NCI-H69 (cell line): ENCODE measurements at regions not wholly inside any gene's neighbourhood (a gene's known extent, or its start where the extent isn't known, plus 50 kb on each side); places are given as distances from the start of the nearest gene placed in this dataset.
"Not testable (repeated sequence)": the region's sequence is repeated elsewhere in the genome, so short reads cannot be mapped to it uniquely, and the experiment has no call there.

Experiments used
- DNase-seq: peaks from one replicate; lab custom pipeline; 2025; lab: John Stamatoyannopoulos, UW

DNA sequence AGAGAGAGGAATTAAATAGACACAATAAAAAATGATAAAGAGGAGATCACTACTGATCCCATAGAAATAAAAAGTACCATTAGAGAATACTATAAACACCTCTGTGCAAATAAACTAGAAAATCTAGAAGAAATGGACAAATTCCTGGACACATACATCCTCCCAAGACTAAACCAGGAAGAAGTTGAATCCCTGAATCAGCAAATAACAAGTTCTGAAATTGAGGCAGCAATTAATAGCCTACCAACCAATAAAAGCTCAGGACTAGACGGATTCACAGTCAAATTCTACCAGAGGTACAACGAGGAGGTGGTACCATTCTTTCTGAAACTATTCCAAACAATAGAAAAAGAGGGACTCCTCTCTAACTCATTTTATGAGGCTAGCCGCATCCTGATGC, 862.7 kb upstream of the NRXN1 start:
- DNase-seq, result not testable (repeated sequence)

DNA sequence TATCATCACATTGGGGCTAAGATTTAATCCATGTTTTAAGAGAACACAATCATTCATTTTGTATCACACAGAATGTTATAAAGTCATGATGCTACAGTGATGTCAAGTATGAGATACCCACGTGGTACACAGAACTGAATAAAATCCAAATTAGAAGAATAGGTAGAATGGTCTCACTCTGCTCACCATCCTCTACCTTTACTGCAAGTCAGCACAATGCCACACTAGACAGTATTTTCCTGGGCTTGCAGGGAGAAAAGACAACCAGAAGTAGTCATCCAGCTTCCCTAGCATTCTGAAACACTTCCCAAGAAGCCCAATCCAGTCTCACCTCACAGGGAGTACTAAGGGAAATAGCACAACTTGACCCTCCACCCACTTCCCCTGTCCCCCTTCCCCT, 856.2 kb upstream of the NRXN1 start:
- DNase-seq, result no peak

DNA sequence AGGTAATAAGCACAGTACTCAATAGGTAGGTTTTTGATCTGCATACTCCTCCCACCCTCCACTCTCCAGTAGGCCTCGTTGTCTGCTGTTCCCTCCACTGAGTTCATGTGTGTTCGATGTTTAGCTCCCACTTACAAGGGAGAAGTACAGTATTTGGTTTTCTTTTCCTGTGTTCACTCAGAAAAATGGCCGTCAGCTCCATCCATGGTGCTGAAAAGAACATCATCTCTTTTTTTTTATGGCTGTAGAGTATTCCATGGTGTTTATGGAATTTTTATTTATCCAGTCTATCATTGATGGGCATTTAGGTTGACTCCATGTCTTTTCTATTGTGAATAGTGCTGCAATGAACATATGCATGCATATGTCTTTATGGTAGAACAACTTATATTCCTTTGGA, 849.7 kb upstream of the NRXN1 start:
- no peak for DNase-seq

DNA sequence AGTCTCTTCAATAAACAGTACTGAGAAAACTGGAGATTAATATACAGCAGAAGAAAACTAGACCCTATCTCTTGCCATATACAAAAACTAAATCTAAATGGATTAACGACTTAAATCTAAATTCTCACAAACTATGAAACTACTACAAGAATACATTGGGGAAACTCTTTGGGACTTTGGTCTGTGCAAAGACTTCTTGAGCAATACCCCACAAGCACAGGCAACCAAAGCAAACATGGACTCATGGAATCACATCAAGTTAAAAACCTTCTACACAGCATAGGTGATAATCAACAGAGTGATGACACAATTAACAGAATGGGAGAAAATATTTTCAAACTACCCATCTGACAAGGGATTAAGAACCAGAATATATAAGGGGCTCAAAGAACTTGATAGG, 848.2 kb upstream of the NRXN1 start:
- DNase-seq, result no peak

DNA sequence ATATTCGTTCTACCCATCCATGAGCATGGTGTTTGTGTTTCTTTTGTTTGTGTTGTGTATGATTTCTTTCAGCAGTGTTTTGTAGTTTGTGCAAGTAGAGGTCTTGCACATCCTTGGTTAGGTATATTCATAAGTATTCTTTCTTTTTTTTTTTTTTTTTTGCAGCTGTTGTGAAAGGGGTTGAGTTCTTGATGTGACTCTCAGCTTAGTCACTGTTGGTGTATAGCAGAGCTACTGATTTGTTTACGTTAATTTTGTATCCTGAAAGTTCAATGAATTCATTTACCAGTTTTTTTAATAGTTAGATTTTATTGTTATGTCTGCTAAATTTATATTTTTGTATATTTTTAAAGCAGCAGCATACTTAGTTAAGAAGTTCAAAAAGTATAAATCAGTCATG, 834.4 kb upstream of the NRXN1 start:
- DNase-seq, result no peak

DNA sequence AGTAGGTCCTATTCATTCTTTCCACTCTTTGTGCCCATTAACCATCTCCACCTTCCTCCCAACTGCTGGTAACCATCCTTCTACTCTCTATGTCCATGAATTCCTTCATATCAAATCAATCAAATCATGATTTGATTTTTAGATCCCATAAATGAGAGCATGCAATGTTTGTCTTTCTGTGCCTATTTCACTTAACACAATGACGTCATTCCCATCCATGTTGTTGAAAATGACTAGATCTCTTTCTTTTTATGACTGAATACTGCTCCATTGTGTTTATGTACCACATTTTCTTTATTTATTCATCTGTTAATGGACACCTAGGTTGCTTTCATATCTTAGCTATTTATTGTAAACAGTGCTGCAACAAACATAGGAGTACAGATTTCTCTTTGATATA, 827.3 kb upstream of the NRXN1 start:
- DNase-seq, result no peak

DNA sequence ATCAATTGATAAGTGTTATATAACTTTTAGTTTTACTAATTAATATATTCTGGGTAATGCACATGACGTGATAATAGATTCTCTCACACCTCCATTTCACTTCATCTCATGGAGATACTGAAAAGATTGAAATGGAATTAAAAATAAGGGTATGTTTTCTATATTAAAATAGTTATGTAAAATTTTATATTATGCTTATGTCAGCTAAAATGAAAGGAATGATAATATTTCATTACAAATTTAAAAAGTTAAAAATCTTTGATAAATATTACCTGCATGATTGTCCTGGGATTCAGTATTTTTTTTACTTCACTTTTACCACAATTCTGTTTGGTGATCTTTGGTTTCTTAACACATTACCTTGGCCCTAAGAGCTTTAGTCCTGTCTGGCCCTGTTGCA, 823.8 kb upstream of the NRXN1 start:
- DNase-seq, result no peak

DNA sequence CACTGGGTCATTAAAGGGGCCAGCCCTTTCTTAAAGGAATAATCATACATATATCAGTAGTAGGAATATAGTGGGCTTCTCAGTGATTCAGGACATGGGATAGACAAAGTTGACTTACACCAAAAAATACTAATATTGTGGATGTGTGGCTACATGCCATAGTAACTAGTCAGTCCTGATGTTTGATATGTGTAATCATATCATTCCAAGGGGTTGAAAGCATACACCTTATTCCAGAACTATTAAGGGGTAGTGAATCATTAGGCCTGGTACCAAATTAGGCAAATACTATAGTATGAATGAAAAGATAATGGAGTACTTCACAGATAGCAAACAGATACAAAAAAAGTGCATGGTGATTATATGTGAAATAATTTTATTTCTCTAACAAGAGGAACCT, 814.9 kb upstream of the NRXN1 start:
- no peak for DNase-seq

GRCh38 chr2:51846018-51846417, 814.1 kb upstream of the NRXN1 start:
- DNase-seq, result no peak

DNA sequence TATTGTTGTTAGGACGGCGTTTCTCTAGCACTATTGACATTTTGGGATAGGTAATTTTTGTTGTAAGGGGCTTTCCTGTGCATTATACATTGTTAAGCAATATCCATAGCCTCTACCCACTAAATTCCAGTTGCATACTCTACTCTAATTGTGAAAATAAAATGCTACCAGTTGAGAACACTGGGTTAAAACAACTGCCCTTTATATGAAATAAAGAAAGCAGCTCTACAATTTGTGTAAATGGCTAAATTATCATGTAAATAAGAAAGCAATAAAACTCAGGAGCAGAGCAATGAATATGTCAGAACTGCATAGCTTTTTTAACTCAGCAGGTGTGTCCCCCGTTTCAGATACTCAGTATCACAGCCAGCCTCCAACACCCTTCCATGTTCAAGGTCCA, 812.7 kb upstream of the NRXN1 start:
- no peak for DNase-seq

DNA sequence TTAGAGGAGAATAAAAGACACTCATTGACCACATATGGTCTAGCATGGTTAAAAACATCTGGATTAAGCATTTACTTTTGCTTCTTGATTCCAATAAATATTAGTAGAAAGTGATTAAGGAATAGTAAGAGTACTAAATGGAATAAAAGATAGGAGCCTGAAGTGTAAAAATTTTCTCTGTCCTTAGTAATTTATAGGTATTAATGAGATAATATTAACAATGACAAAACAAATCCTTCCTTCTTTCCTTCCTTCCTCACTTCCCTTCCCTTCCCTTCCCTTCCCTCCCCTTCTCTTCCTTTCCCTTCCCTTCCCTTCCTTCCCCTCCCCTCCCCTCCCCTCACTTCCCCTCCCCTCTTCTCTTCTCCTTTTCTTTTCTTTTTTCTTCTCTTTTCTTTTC, 797.5 kb upstream of the NRXN1 start:
- no peak for DNase-seq

GRCh38 chr2:51825823-51826222, 793.9 kb upstream of the NRXN1 start:
- DNase-seq, result no peak

DNA sequence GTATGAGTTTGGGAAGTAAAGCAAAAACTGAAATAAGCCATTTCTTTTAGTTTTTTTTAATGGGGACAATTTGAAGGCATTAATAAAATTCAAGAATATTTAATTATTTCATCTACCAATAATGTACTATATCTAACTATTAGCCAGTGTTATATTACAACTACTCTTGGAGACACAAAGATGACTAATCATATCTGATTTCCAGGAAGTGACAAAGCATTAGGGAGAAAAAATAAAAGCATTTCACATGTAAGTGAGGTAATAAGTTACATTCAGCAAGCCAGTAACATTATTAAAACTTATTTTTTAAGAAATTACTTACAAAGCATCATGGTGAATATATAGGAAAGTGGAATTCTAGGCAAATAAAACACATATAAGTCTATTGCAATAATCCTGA, 781.3 kb upstream of the NRXN1 start:
- DNase-seq, result no peak

DNA sequence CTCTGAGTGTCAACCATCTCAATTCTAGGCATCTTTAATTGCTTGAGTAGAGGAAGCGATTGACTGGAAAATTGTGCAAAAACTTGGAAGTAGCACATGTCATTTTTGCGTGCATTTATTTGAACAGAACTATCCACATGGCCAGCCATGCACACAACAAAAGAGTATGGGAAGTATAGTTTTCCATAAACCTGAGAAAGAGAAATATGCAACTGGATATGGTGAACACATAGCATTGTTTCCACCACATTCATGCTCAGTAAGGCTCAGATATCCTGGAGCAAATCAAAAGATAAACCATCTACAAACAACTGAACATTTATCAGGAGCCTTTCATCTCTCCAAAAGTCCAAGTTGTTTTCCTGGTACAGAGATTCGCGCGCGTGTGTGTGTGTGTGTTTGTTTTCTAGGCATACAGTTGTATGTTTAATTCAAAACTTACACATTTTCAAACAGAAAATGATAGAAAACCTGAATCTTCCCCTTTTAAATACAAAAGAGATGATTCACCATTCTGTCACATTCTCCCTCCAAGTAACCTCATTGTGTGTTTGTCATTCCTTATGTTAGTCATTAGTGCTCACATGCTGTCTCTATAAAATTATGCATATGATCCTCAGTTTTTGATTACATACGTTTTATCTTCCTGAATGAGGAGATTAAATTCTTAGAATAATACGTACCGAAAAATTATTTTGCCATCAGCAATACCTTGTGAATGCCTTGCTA, 780.4 kb upstream of the NRXN1 start:
- DNase-seq, result no peak

- DNase-seq, result no peak
Observed at GRCh38 chr2:51810197-51810596, 778.3 kb upstream of the NRXN1 start.

DNA sequence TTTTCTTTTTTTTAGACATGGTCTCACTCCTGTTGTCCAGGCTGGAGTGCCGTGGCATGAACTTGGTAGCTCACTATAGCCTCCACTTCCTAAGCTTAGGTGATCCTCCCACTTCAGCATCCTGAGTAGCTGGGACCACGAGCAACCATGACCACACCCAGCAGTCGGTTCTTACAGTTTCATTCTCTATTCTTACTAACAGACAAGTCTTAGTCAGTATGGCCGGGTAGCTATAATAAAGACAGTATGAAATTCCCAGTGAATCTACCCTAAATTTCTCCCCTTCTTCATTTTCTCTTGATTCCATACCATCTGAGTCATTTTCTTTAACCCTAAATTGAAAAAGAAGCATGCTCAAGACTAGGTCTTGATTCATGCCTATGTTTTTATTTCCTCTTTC, 775.3 kb upstream of the NRXN1 start:
- no peak for DNase-seq

DNA sequence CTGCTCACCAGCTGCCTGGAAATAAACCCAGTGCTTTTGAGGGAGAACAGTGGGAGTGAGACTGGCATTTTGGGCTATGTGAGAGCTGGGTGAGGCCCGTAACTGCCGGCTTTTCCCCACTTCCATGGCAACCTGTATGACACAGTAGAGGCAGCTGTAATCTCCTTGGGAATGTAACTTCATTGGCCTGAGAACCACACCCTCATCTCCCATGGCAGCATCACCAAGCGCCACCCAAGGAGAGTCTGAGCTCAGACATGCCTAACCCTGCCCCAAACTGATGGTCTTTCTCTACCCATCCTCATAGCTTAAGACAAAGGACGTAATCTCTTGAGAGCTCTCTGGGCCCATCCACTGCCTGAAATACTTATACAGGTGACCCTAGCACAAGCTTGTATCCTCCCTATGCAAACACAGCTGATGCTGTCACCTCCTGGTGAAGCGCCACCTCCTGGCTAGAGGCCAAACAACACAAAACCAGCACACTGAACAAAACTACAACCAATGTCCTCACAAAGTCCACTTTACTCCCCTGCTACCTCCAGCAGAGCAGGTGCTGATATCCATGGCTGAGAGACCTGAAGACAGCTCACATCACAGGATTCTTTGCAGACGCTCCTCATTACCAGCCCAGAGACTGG, 763.4 kb upstream of the NRXN1 start:
- DNase-seq, result peak; percentile 96

GRCh38 chr2:51791496-51791895, 759.6 kb upstream of the NRXN1 start:
- peak; percentile 43 for DNase-seq

- DNase-seq, result no peak
Observed at GRCh38 chr2:51790854-51791253, 758.9 kb upstream of the NRXN1 start.

DNA sequence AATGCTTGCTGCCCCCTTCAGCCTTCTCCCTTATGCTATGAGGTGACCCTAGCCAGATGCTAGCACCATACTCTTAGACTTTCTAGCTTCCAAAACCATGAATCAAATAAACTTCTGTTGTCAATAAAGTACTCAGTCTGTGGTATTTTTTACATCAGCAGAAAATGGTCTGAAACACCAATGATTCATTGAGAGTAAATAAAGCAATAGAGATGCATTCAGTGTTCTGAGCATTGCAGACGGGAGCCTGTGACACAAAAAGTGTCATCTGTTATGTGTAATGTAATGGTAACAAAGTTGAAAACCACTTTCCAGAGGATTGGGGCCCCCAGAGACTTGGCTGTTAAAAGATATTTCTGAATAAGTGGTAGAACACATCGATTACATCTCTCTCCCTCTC, 758.0 kb upstream of the NRXN1 start:
- DNase-seq, result no peak

GRCh38 chr2:51782921-51783765, 751.2 kb upstream of the NRXN1 start:
- DNase-seq, result peak; percentile 48

DNA sequence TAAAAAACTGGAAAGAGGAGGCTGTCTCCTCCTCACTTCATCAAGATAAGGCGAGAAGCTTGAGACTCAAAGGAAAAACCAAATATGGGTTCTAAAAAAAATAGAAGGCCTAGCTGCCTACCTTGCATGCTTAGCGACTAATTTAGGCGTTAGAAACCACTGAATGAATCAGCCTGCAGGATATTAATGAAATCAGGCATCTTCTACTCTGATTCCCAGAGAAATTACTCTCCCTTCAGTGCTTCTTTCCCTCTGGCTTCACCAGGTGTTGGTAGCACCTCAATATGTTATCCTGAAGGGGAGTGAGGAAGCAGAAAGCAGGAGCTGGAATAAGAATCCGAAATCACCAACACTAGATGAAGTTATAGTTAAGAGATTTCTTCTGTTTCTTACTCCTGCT, 749.8 kb upstream of the NRXN1 start:
- no peak for DNase-seq

DNA sequence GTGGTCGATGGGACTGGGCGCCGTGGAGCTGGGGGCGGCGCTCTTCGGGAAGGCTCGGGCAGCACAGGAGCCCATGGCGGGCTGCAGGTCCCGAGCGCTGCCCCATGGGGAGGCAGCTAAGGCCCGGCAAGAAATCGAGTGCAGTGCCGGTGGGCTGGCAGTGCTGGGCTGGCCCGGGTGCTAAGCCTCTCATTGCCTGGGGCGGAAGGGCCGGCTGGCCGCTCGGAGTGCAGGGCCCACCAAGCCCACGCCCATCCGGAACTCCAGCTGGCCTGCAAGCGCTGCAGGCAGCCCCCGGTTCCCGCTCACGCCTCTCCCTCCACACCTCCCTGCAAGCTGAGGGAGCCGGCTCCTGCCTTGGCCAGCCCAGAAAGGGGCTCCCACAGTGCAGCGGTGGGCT, 748.4 kb upstream of the NRXN1 start:
- DNase-seq, result no peak
